ENCODE measurements at regions not wholly inside any gene's neighbourhood (a gene's known extent, or its start where the extent isn't known, plus 50 kb on each side); places are given as distances from the start of the nearest gene placed in this dataset.

DNA sequence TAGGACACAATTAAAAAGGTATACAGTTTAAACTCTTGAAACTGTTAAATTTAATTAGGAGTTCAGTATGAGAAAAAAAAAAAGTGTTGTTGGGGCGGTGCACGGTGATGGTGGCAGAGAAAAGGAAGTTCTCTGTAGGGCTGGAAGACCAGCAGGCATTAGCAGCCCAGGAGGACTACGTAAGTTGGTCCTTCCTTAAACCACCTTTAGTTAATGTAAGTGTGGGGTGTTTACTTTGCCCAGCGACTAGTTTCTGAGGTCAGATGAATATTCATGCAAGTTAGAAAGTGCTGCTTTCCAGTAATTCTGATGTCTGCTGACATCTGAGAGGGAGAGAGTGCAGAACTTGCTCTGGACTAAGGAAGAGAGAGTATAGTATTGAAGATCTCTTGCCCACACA, 54.9 kb downstream of the NKX2-1 start:
- no peak for DNase-seq (ENCODE audit: low read depth in 3 of 3, low spot score in 1 of 3)

DNA sequence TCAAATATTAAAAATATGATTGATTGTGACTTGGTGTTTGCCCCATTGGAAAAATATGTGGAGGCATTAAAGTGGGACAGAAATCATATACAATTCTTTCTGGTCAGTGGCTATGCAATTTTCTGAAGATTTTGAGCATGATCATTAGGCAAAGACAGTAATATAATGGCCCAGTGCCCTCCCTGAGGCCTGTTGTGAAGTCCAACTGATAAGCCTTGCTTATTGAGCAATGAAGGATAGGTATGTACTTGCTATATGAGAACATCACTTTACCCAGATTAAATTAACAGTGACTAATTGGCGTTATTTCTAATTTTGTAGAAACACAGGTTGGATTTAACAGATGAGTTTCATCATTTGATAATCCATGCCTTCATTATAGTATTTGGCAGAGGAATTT, 57.1 kb downstream of the NKX2-1 start:
- DNase-seq (ENCODE audit: low read depth in 3 of 3, low spot score in 1 of 3), result no peak

DNA sequence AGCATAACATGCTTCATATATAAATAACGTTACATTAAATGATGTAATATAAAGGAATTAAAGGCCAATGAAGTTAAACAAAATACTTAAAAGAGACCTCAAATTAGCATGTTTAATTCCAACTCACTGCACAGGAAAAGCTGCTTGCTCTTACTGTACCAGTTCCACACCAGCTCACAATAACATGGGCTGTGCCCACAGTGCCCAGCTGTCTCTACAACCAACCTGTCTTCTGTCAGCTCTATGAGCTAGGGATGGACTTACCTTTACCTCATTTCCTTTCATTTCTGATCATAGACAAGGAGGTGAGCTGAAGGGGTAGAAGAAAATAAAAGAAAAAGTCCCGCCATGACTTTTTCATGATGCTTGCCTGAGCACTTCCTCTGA, 64.8 kb downstream of the NKX2-1 start:
- no peak for DNase-seq (ENCODE audit: low read depth in 3 of 3, low spot score in 1 of 3)

DNA sequence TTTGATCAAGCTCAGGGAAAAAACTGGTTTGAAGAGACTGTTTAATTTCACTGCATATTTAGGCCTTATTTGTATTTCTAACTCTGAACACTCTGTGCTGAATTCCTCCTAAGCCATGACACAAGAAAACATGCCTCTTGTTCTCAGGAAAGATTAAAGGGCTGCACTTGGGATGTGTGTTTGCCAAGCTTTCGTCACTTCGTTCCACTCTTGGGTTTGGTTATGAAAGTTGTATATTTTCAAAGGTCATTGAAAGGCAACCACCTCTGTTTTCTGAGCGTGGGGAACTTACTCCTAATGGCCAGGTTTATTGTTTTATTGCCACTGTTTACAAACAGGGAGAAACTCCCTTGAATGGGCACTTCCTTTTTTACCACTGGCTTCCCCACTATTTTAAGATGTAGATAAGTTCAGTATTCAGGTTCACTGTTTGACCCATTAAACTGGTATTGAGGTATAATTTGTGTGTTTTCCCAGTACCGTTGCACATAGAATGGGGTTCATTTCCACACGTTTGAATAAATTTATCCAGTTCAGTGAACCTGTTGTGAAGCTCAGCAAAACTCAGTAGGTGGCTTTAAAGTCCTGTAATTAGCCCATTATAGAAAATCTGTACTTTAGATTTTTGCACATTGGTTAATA, 65.3 kb downstream of the NKX2-1 start:
- no peak for DNase-seq (ENCODE audit: low read depth in 3 of 3, low spot score in 1 of 3)

DNA sequence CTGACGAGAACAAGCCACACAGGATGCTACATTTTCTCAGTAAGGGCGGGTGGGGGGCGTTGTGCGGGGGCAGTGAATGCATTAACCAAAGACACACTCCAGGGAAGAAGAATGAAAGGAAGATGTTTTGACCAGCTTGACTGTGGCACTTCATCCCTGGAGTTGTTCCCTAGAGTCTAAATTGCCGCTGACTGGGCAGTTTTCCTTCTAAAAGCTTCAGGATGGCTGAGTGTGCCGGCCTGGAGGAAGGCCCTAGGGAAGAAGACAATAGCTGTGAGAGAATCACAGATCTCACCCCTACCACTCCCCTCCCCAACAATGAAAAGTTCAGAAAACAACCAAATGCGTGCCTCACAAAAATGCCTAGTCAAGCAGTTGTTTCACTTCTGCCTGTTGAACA, 67.2 kb downstream of the NKX2-1 start:
- DNase-seq (ENCODE audit: low read depth in 3 of 3, low spot score in 1 of 3), result no peak

DNA sequence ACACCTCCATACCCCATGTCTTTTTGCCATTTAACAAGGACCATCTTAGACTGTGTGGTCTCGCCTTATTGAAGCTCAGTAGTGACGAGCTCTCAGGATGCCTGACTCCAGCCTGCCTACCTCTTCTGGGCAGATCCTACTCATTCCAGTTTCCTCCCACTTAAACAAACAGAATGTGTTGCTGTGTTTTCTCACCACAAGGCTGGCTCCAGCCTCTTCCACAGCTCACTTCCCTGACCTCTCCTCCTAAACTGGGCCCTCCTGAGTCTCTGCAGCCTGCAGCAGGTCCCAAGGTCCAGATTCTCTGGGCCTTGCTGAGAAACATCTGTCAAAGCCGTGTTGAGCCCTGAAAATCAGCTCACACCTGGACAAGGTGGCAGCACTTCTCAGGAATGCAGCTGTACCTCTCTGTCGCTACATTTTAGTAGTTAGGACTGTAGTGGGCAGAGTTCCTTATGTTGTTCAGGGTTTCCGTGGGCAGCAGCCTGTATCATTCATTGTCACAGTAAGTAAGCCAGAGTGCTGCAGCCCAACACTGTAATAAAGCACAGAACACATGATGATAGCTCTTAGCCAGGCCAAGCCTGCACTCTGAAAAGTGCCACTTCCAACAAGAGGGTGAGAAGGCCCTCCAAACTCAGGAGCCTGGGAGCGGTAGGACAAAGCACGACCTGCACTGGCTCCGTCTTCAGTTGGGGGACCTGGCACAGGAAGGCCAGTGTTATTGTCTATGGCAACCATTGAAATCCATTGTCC, 68.5 kb downstream of the NKX2-1 start:
- no peak for DNase-seq (ENCODE audit: low read depth in 3 of 3, low spot score in 1 of 3)

DNA sequence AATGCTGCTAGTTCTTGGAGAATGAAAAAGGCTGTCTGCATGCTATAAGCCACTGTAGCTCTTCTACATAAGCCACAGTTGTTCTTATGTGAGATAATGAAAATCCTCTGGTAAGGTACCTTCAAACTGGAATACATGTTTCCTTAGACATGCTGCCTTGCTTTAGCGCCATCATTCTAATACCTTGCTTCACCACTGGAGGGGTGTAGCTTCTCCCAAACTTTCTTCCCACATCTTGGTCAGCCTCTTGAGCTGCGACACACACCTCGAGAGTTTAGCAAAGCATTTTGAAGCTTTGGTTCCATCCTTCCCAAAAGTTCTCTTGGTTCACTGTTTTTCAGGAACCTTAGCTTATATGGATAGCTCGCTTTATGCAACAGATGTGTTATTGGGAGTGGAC, 69.5 kb downstream of the NKX2-1 start:
- DNase-seq (ENCODE audit: low read depth in 3 of 3, low spot score in 1 of 3), result no peak

DNA sequence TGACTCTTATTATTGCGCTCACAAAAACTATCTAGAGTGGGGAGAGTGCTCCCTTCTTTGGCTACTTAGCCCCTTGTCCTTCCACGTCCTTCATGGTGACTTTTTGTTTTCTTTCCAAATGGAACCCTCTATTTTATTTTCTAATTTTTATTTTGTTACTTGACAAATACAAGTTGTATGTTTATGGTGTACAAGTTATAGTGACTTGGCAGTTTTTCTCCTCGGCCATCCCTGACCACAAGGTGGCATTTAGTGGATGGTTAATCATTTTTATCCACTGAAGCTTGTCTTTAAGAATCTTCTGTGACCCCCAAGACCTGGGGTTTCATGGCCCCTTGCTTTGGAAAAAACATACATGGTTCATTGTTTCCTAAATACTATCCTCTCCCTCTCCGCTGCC, 70.1 kb downstream of the NKX2-1 start:
- no peak for DNase-seq (ENCODE audit: low read depth in 3 of 3, low spot score in 1 of 3)

DNA sequence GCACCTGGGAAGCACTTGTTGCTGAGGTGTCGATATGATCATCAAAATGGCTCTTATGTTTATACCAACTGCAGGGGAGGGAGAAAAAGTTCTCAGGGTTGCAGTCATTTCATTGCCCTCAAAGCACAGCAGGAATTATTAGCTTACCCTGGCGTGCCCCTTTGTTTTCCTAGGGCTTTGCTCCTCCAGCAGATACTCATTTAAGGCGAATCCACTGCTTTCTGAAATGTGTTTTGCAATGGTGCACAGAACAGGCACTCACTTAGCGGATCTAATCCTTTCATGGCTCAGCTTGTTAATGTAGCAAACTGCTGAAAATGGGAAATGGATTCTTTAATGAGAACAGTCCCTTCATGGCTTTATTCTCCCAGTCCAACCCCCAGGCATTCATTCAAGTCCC, 76.7 kb downstream of the NKX2-1 start:
- no peak for DNase-seq (ENCODE audit: low read depth in 3 of 3, low spot score in 1 of 3)

DNA sequence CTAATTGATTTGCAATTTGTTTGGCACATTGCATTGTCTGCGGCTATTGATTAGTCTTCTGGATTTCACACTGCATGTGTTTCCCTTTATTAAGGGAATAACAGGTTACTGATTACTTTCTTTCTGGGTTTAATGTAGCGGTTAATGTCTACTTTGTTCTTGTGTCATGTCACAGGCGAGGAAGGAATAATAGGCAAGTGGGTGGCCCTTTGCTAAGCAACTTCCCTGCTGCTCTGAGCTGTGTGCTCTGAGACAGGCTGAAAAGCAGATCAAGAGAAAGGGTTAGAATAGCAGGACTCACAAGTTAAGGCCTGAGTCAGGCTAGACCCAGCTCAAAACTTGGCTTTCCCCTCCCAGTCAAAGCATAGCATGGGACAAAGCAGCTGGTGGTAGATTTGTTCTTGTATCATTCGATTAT, 77.2 kb downstream of the NKX2-1 start:
- DNase-seq (ENCODE audit: low read depth in 3 of 3, low spot score in 1 of 3), result no peak

DNA sequence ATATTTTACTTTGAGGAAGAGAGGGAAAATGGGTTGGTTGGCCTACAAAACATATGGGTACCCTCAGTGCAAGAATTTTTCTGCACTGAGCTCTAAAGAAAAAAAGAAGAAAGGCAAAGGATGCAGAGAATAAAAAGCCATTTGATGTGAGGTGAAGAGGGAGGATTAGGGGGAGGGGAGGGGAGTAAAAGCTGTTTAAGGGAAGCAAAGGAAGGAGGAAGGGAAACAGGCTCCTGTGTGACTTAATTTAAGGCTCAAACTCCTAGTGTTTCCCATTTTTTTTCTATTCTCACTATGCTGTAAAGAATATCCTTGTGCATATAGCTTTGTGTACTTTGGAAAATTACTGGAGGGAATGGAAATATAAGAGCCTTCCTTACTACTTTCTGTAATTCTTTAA, 78.7 kb downstream of the NKX2-1 start:
- no peak for DNase-seq (ENCODE audit: low read depth in 3 of 3, low spot score in 1 of 3)

DNA sequence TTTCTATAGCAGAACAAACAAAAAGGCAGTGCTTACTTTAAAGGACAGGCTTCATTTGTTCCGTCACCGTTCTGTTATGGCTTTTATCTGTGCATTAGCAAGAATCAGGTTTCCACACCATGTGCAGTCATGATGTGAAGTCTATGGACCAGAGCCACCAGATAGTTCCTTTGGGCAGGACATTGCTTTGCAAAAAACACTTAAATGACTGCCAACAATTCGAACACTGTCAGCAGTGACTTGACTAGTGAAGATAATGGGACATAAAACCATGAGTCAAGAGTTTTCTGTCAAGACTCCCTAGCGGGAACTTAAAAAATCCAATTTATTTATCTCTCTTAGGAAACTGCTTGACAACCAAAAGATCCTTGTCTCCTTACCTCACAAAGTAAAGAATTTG, 80.3 kb downstream of the NKX2-1 start:
- DNase-seq (ENCODE audit: low read depth in 3 of 3, low spot score in 1 of 3), result no peak

DNA sequence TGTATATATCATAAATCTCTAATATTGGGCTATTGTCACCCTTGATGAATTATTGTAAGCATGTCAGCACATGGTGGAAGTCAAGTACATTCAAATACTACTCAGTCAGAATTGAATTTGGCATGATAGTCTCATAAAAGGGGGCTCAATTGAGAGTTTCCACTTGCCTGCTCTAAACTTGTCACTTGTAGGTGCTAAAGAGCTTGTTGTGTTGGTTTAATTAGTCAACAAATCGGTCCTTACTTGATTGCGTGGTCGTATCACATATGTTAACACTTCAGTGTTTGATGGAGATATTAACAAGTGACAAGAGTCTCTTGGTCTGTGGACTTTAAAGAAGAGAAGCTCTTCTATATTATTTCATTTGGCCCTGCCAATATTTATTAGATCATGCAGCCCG, 81.1 kb downstream of the NKX2-1 start:
- no peak for DNase-seq (ENCODE audit: low read depth in 3 of 3, low spot score in 1 of 3)

DNA sequence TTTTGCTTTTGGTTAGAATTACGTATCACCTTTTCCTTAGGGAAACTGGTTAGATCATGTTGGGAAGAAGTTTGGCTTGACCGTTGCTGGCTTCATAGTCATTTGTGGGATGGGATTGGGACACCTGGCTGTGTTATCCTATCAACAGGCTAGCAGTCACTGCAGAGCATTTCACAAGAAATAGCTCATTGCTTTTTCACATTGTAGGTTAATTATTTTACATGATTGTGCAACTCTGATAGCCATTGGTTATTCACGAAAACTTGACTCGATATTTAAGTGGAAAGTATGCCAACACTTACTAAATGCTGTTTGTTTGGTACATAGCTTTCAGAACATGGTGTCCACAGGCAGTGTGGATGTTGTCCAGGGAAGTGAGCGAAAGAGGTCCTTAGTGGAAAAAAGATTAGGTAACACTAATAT, 89.4 kb downstream of the NKX2-1 start:
- no peak for DNase-seq (ENCODE audit: low read depth in 3 of 3, low spot score in 1 of 3)

DNA sequence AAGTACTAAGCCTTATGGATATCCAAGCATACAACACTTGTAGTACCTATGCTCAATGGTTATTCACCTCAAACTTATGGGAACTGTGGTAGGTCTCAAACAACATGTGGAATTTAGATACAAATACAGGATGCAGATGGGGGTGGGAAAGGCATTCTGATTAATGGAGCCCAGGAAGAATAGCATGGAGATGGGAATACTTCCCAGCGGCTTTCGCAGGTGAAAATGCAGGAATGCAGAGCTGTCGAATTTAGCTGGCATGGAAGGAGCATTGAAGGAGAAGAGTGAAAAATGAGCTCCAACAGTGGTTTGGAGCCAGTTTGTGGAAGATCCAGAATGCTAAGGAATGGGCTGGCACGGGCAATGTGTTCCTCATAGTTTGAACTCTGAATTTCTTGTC, 89.9 kb downstream of the NKX2-1 start:
- no peak for DNase-seq (ENCODE audit: low read depth in 3 of 3, low spot score in 1 of 3)

DNA sequence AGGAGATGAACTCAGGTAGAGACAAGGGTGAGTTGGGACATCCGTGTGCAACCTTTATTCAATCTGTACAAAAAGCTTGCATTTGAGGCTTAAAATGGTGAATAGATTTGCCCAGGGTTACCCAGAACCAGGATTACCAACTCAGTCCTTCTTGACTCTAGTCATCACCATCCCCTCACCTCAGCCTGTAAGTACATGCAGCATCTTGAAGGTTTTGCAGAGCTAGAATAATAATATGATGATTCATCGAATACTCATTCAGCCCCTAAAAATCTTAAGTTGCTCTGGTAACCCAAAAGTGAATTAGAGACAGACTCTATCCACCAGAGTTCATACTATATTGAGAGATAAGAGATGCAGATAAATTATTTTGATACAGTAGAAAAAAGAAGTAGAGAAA, 90.3 kb downstream of the NKX2-1 start:
- no peak for DNase-seq (ENCODE audit: low read depth in 3 of 3, low spot score in 1 of 3)

DNA sequence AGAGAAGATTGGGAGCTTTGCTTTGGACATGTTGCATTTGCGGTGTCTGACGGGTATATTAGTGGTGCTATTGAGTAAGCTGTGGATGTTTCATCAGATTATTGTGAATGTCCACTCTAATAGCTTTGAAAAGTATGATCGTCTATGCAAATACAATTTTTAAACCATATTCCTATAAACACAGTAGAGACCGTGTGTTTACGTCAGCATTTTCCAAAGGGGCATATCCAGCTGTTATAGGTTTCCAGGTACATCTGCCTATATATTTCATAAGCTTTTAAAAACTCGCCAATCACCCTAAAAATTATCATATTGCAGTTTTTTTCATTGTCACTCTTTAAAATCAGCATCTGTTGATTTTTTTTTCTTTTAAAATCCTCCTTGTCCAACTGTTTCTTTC, 91.7 kb downstream of the NKX2-1 start:
- DNase-seq (ENCODE audit: low read depth in 3 of 3, low spot score in 1 of 3), result no peak

DNA sequence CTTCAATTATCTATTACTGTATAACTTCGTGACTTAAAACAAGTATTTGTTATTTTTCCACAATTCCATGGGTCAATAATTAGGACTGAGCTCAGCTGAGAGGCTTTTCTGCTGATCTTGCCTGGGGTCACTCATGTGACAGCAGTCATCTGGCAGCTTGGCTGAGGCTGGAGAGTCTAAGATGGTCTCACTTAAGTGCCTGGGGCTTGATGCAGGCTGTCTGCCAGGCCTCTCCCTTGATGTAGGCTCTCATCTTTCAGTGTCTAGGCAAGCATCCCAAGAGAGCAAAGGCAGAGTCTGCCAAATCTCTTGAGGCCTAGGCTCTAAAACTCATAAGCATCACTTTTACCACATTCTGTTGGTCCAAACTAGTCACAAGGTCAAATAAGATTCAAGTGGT, 93.2 kb downstream of the NKX2-1 start:
- no peak for DNase-seq (ENCODE audit: low read depth in 3 of 3, low spot score in 1 of 3)

DNA sequence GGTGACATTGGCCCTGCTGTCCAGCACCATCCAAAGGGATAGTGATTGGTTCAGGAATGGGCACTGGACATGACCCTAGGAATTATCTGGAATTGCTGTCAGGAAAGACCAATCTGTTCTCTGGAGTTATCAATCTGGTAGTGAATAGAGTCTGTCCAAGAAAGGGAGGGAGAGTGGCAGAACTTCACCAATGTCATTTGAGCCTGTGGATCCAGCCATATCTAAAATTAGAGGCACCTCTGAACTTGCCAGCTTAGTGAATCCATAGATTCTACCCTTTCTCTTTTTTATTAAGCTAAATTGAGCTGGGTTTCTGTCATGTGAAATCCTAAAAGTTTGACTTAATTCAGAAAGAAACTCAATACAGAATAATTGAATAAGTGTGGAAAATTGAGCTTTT, 93.9 kb downstream of the NKX2-1 start:
- no peak for DNase-seq (ENCODE audit: low read depth in 3 of 3, low spot score in 1 of 3)

DNA sequence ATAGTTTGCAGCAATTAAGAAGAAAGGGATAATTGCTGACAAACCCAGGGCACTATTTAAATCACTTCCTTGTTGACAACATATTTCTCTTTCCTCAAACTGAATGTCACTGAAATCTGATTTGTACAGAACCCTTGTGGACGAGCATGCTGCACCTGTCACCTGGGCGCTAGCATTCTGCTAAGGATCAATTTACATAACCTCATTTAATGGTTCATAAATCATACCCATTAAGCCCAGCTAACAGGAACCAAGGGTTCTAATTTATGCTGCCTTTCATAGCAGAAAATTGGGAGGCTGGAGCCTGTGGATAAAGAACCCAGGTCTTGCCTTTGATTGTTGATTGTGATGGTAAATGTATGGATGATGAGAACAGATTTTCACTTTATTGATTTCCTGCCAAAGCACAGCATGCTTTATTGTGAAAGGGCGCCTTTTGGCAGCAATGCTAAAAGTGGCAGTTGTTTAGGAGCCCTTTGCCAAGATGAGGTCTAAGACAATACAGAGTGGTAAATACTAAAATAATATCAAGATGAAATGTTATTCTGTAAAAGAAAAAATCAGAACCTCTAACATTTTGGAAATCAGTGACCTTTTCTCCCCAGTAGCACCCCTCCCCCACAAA, 95.4 kb downstream of the NKX2-1 start:
- DNase-seq (ENCODE audit: low read depth in 3 of 3, low spot score in 1 of 3), result no peak

DNA sequence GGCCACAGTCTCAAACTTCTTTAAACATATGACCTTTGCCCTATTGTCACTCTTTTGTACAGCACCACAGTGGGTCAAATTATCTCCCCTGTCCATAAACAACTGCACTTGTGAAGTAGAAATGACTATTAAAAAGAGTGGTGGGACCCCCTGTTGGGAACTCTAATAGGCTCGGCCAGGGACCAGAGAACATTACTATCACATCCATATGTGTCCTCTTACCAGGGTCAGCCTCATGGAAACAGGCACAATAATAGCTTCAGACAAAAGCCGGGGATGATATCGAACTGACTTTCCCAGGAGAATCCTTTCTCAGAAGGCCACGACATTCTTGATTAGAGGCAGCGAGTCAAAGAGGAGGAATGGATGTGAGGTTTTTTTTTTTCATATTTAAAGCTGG, 96.6 kb downstream of the NKX2-1 start:
- DNase-seq (ENCODE audit: low read depth in 3 of 3, low spot score in 1 of 3), result no peak

DNA sequence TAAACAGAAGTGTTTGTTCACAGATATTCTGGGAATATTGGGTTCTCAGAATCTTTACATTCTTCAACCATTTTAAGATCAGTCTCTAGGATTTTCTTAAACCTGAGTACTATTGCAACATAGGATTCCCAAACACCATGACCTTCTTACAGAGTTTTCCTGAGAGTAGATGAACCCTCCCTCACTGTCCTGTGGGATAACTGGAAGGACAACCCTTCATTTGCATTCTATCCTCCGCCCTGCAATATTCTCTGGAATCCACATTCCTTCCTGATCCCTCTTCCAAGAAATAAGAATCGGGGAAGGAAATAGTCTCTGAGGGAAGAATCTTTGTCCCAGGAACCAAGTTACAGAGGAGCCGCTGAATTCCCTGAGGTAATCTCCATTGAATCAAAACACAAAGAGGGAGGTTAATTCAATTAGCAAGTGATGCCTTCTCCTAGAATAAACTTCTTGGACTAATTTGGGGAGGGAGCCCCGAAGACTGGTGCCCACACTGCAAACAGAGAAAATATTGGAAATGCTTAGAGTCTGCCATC, 99.8 kb upstream of the MBIP start:
- no peak for DNase-seq (ENCODE audit: low read depth in 3 of 3, low spot score in 1 of 3)
